ENCODE measurements at regions not wholly inside any gene's neighbourhood (a gene's known extent, or its start where the extent isn't known, plus 50 kb on each side); places are given as distances from the start of the nearest gene placed in this dataset.
"Not testable (repeated sequence)": the region's sequence is repeated elsewhere in the genome, so short reads cannot be mapped to it uniquely, and the experiment has no call there.

DNA sequence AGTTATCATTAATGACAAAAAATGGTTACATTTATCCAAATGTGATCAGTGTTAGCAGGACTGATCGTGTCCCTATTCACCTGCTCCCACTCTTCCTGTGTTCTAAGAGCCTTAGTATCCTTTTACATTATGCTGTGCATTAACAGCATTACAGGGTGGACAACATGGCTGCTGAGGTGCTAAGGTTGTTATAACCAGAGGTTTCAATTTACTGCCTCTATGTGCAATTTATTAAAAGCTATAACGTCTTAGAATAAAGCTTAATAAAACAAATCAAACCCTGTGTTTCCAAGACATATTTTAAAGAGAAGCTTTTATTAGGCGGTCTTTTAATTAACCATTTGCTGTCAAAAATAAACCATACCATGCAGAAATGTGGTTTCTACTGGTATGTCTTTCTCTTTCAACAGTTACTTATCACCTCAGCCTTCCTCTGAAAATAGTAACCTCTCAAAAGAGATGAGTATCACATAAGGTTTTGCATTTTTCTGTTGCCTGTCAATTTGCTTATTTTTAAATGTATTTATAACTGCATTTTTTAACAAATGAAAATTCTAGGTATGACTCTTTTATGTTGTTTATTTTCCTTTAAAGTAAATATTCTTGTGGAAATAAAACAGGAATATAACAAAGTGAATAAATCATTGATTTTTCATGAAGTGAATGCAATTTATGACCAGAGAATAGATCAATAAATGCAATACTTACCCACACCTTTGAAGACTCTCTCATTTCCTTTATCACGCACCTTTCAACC lies 849.8 kb upstream of the SORCS1 start:
- no peak for DNase-seq (ENCODE audit: low spot score)

DNA sequence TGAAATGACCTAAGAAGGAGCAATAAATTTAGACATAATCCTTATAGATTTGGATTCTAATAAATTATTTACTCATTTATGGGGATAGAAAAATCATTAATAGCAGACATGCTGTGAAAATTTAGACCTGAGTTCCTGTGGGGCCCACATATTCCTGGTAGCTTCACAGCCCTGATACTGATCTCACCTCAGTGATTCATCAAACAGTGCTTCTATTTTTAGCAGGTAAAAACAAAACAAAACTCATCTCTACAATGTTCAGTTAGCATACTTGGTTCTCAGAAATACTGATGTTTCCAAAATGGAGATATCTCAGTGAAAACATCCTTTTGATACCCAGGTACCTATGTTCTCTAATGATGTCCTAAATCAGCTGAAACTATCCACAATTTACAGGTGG lies 841.1 kb upstream of the SORCS1 start:
- no peak for DNase-seq (ENCODE audit: low spot score)

DNA sequence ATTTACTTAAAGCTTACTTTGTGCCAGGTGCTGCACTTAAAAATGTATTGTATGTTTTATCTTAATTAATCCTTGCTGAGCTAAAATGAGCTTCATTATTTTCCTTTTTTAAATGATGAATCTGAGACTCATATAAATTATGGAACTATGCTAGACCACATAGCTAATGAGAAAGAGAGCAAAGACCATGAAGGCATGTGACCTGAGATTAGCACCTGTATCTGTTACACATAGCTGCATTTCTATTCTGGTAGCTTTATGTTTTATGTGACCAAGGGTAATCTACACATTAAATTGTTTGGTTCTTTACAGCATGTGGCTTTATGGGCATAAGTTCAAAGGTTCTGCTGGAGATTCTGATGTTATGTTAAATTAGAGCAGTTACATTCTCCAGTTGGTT lies 839.1 kb upstream of the SORCS1 start:
- DNase-seq (ENCODE audit: low spot score) = no peak

DNA sequence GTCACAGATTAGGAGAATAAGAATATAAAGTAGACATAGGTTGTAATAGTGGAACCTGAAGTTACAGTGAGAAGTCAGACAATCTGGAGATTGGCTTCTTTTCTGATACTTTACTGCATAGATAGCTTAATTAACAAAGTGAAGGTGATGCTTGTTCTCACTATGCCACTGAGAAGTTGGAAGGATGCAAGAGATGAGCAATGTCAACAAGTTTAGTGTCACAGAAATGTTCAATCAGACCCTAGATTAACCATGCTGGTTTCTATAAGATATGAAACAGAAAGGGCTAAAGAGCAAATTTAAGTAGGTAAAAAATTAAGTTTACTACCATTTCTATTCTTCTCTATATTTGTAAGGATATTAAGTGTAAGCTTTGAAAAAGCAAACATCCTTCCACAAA lies 838.6 kb upstream of the SORCS1 start:
- no peak for DNase-seq (ENCODE audit: low spot score)

DNA sequence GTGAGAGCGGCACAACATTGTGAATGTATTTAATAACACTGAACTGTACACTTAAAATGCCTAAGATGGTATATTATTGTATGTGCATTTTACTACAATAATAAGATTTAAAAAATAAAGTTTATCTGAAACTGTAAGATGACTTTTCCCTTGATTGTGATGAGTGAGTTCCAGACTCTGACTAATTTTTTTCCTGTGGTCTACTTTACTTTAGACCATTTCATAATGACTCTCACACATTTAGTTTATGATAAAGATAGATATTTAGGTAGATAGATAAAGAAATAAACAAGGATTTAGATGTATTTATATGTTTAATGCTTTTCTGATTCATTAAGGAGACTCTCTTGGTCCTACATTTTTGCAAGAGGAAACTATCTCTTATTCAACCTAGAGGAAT lies 835.9 kb upstream of the SORCS1 start:
- DNase-seq (ENCODE audit: low spot score) = no peak

DNA sequence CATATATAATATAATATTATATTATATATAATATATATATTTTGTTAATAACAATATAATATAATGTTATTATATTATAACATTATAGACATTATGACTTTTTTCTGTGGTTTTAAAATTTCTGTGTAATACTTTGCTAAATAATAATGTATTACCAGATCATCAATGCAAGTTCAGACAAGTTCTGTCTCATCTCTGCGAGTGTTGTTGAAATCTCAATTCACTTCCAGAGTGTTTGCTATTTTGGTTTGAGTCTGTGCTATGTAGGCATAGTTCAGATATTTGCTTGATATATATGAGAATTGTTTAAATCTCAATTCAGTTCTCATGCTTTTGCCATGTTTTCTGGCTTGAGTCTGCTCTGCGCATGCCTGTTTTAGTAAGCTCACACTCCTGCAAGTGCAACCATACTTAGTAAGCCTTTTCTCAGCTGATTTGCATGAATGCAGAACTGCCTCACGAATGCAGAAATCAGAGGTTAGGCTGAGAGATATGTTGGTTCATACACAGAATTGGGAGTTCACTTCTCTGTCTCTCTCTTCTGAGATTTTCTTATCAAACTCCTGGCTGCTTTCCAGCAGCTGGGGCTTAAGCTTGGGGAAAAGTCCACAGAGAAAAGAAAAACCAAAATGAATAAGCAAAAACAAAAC lies 830.2 kb upstream of the SORCS1 start:
- no peak for DNase-seq (ENCODE audit: low spot score)

DNA sequence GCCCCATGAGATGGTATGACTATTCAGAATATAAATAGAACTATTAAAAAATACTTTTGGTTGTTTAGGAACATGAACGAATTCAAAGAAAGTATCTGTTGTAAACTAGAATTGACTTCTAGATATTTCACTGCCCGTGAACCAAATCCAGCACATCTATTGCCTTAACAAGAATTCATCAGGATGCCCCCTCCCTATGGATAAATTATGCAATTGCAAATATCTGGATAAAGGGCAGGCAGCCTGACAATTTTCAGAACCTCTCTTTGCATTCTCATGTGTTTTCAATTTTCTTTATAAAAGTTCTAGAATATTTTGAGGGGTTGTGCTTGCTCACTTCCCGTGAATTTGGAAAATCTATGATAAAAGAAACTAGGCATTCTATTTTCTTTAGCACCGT lies 822.1 kb upstream of the SORCS1 start:
- DNase-seq (ENCODE audit: low spot score) = no peak

DNA sequence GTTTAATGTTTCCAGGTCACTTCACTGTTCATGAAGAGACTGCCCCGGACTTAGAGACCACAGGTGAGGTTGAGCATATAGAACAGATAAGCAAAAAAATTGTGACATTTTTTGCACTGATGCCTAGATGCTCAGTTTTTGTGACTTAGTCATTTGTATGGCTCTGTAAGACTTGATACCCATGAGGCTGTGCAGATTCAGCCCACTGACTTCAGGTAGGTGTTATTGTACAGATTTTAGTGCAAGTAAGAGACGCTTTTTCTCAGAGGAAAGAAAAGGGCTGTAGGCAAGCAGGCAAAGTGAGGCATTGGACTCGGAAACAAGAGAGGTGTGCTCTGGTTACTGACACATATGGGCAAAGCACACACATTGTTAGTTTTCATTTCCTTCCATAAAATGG lies 820.1 kb upstream of the SORCS1 start:
- no peak for DNase-seq (ENCODE audit: low spot score)

DNA sequence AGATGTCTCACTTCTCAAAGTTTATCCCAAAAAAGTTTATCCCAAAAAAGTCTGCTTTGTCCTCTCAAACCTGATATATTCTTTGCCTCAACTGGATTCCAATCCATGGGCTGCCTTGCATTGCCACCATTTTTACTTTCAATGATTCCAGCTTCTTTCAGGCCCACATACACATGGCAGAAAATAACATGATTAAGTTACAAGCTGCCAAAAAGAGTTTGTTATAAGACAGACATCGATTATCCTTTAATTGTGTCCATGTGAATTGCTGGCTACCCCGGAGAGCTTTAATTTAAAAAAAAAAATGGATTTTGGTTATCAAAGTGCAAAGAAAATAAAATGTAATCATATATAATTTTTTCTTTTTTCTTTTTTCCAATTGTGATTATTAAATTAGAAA lies 819.6 kb upstream of the SORCS1 start:
- no peak for DNase-seq (ENCODE audit: low spot score)

DNA sequence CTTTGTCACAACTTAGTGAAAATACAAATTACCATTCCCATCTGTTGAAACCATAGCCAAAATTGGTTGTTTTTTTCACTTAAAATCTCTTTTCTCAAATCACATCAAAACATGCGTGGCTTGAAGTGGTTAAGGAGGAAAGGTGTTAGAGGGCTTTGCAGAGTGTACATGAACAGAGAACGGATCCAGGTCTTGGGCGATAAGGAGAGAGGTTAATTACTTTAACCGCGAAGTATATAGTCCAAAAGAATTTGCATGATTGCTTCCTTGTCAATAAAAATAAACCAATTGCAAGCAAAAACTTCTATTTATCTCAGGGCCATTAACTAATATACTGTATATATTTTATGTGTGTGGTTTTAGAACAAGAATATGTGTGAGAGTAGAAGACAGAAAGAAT lies 813.9 kb upstream of the SORCS1 start:
- no peak for DNase-seq (ENCODE audit: low spot score)

DNA sequence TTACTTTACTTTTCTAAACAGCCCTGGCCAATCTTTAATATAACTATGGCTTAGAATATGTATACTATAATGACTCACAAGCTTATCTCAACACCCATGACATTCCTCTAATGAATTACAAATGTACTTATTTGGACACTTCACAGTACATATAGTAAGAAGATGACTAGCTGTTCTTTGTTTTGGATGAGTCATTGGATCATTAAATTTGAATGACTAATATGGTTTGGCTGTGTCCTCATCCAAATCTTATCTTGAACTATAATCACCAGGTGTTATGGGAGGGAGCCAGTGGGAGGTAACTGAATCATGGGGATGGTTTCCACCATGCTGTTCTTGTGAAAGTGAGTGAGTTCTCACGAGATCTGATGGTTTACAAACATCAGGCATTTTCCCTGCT lies 807.5 kb upstream of the SORCS1 start:
- no peak for DNase-seq (ENCODE audit: low spot score)

DNA sequence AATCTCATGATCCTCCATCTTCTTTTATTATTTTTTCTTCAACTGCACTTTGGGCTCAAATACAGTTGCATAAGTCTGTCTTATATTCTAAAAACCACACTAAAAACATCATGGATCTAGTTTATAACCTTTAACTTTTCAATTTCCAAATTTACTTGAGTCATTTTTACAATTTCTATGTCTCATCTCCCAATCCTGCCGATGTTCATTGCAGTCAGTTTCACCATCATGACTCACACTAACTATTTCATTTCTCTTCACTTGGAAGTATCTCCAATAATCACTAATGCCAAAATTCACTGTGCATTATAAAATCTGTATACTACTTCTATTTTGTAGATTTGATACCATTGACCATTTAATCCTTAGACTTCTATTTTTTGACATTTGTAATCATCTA lies 806.9 kb upstream of the SORCS1 start:
- no peak for DNase-seq (ENCODE audit: low spot score)

DNA sequence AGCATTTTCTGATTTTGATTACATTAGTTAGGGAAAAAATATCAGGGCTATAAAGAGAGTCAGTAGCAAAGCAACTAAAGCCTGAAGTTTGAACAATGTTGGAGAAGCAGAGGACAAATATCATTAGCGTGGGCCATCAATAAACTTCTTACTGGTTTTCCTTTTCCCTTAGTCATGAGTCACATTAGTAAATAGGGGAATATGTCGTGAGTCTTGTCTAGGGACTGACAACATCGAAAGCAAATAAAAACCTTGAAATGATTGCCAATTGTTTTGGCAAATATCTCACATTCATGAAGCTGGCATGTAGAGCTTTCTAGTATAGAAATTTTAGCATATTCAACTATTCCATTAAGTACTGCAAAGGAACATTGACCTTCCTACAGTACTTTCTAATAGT lies 806.0 kb upstream of the SORCS1 start:
- DNase-seq (ENCODE audit: low spot score) = no peak

DNA sequence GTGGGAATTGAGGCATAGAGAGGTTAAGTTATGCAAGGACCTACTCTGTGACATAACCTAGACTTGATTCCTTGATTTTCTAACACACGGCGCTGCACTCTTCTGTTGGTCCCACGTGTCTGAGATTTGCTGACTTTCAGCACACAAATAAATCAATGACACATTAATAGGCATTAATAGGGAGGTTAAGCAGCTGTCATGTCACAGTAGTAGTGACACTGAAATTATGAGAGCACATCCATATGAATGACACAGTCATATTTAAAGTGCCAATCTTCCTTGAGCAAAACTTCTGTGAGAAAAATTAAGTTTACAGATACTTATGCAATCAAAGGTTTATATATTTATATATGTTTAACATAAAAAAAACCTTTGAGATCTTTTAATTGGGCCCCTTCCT lies 805.4 kb upstream of the SORCS1 start:
- DNase-seq (ENCODE audit: low spot score) = no peak

DNA sequence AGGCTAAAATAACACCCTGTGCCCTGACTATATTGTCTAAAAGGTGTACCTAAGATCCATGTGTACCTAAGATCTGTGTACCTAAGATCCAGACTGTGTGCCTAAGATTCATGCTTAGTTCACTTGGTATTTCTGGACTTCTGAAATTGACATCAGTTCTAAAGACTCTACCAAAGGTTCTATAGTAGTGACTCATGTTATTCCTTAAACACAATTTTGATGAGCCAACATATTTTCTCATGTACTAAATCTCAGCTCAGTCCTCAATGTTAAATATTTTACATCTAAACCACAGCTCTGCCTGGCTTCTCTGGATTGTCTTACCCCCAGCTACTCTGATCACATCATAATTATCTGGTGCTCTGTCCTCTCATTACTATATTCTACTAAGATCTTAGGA lies 802.3 kb upstream of the SORCS1 start:
- DNase-seq (ENCODE audit: low spot score) = no peak

DNA sequence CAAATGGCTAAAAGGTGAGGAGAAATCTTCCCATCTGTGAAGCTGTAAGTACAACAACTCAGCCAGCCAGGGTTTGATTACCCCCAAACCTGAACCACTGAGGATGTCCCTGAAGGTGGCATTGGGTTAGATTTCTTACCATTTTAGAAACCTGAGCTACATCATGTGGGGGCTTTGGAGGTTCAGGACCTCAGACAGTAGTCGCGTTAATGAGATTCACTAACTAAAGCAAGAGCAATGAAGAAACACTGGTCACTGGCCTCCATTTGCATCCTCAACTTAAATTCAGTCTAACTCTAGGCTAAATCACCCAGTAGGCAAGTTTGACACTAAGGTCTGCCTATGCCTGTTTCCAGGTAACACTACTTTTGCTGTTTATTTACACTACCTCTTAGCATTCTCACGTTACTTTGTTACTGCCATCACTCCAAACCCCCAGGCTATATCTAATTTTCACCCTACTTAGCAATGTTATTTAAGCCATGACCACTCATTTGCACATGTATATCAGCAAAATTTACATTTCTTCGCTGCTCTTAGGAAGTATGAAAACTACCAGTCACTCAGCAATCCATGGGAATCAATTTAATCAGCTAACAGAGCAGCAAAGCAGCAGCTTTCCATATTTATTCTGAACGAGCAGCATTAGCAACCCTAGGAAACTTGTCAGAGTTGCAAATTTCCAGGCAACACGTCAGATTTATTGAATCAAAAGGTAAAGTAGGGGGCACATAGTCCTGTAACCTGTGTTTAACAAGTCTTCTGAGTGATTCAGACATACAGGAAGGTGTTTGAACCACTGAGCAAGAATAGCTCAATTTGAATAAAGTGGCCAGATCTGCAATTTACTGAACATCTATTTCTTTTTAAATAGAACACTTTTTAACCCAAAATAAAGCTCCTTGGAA lies 788.4 kb upstream of the SORCS1 start:
- no peak for DNase-seq (ENCODE audit: low spot score)

DNA sequence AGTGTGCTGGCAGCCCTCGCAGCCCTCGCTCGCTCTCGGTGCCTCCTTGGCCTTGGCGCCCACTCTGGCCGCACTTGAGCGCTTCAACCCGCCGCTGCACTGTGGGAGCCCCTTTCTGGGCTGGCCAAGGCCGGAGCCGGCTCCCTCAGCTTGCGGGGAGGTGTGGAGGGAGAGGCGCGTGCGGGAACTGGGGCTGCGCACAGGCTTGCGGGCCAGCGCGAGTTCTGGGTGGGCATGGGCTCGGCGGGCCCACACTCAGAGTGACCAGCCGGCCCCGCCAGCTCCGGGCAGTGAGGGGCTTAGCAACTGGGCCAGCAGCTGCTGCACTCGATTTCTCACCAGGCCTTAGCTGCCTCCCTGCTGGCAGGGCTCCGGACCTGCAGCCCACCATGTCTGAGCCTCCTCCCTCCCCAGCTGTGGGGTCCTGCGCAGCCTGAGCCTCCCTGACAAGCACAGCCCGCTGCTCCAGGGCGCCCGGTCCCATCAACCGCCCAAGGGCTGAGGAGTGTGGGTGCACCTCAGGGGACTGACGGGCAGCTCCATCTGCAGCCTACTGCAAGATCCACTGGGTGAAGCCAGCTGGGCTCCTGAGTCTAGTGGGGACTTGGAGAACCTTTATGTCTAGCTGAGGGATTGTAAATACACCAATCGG lies 786.0 kb upstream of the SORCS1 start:
- DNase-seq (ENCODE audit: low spot score) = not testable (repeated sequence)

DNA sequence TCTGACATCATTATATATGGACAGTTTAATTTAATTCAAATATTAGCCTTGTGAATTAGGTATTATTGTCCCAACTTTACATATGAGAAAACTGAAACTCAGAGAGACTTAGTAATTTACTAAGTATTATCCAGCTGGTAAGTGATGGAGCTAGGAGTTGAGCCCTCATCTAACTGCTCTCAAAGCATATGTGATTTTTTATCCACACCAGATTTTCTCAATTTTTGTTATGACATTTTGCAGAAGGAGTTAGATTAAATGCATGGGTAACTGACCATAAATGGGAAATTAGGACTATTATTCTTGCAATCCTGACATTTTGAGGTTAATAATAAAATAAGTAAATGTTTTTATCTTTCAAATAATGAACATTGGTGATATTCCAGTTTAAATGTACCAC lies 778.3 kb upstream of the SORCS1 start:
- no peak for DNase-seq (ENCODE audit: low spot score)

DNA sequence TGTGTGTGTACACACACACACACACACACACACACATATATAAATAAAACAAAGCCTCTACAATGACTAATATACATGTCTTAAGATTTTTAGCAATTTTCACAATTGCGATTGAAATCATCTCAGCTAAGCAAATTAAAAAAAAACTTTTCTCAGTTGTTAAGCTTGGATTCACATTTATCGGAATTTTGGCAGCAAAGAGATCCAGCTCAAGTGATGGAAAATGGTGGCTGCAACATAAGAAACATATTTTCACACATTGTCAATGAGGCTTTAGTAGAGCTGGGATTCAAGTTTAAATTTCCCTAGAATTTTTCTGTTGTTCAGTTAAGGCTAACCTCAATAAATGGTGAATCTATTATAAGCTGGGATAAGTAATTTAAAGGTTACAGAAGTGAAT lies 768.6 kb upstream of the SORCS1 start:
- DNase-seq (ENCODE audit: low spot score) = no peak

DNA sequence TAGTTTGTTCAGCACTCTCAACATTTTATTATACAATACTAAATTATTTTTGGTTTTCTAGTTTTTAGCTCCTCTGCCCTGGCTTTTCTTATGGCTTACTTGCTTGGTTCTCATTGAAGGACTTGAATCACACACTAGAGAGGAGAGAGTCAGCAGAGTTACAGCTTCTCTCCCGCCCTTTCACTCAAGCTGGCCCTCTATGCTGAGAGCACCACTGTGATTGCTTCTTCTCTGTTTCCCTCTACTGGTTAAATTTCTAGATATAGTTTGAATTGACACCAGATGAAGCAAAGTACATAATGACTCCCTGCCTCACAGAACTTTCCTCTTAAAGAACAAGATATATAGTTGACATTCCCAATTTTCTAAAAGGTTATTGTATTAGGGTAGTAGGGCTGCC lies 767.3 kb upstream of the SORCS1 start:
- DNase-seq (ENCODE audit: low spot score) = no peak

DNA sequence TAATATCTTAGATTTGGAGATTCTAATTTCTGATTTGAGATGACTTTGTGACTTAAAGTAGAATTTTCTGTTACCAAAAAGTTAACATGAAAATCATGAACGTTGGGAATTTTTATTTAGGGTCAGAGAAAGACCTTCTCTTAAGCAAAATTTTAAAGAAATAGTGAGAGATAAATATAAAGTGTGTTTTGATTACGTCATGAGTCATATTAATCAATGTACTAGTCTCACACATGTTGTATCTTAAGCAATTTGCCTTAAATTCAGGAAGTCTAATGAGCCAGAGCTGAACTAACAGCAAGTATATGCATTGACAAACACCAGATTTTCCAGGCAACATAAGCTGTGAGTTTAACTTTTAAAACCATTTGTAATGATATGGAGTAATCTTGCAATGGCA lies 765.5 kb upstream of the SORCS1 start:
- DNase-seq (ENCODE audit: low spot score) = no peak

DNA sequence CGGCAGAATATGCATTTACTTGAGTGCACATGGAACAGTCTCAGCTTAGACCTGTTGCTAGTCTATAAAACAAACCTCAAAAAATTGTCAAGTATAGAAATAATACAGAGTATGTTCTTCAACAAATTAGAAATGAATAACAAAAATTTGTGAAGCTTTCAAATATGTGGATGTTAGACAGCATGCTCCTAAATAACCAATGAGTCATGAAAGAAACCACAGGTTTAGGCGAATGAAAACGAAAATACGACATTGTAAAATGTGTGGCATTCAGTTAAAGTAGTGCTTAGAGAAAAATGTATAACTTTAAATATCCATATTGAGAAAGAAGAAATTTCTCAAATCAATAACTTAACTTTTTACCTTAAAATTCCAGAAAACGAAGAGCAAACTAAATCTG lies 760.0 kb upstream of the SORCS1 start:
- no peak for DNase-seq (ENCODE audit: low spot score)
